Limb (tissue), 2 donors: ENCODE measurements at regions not wholly inside any gene's neighbourhood (a gene's known extent, or its start where the extent isn't known, plus 50 kb on each side); places are given as distances from the start of the nearest gene placed in this dataset.
A peak's percentile ranks its signal among the peaks of the same experiment; 100 is the strongest.

Experiments used
- DNase-seq, 2 donors: peaks; one replicate each; pipeline ENCODE4 v3.0.0-alpha.2; 2016; ENCODE audit errors: extremely low spot score in 2 of 2

DNA sequence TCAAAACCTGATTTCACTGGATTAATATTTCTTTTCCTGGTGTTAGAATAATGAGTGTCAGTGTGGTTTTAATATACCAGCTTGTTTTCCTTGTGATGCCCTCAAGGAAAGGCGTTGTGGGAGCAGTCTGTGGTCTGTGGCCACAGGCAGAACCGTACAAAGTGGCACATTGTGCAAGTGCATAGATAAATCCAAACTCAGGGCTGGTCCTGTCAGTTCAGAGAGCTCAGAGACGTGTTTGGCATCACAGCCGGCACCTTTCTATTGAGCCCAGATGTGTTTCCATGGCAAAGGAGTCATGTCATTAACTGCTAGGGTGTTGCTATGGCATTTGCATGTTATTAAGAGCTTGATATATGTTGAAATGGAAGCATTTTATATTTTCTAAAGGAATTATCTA is 289.9 kb upstream of the RASGRP1 start:
- DNase-seq, result peak; percentile 44 to 52

- no peak for DNase-seq
These were observed 293.2 kb upstream of the RASGRP1 start for GRCh38 chr15:38857814-38858213.

- no peak for DNase-seq
These were observed 295.0 kb upstream of the RASGRP1 start for GRCh38 chr15:38859574-38859973.

- DNase-seq, result no peak
These were observed 295.6 kb upstream of the RASGRP1 start for GRCh38 chr15:38860253-38860652.

- no peak for DNase-seq
These were observed 296.1 kb upstream of the RASGRP1 start for GRCh38 chr15:38860674-38861073.

GRCh38 chr15:38861108-38861507 is 296.5 kb upstream of the RASGRP1 start:
- DNase-seq, result no peak

- DNase-seq, result no peak
These were observed 297.5 kb upstream of the RASGRP1 start for GRCh38 chr15:38862099-38862498.

DNA sequence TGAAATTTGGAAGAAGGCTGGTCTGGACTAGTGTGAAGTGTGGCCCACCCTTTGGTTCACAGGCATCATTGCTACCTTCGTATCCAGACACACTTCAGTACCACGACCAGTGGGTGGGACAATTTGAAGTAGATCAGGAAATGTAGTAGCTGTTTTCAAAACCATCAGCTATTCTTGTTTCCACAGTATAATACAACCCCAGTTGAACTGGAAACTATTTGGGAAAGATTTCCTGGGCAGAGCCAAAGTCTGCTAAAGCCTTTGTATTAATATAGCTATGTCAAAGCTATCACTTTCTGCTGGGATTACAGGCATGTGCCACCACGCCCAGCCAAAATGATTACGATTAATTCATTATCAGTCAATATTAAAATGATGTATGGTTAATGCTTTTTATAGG is 298.8 kb upstream of the RASGRP1 start:
- DNase-seq, result no peak

- no peak for DNase-seq
These were observed 299.5 kb upstream of the RASGRP1 start for GRCh38 chr15:38864122-38864521.

DNA sequence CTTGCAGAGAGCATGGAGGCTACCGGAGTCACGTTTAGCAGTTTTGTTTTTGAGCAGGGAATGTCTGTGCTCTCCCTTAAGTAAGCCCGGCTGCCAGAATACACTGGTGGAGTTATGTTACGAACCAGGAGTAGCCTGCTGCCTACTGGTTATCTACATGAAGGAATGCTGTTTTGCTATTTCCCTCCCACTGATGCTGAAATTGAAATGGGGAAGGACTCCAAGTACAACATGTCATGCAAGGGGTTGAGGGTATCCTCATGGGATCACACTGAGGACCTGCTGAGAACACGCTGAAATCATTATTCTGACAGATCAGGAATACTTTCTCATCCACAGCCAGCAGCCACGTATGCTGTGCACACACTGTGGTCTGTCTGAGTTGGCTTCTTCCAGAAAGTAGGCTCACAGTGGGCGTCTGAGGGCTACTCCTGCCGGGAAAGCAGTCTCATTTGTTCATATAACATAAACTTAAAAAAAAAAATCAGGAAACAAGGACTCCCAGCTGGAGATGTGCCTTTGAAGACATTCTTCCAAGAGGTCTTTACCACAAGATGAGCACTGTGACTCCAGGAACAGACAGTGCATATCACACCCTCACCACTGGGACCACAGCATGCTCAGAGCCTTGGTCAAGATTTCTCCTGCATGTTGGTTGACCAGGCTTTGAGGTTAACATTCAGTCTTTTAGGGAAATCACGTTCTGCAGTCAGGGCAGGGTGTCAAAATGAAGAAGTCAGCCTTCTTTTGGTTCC is 300.4 kb upstream of the RASGRP1 start:
- peak in 1 of 2 donors; percentile 57 for DNase-seq

GRCh38 chr15:38867556-38867955 is 302.9 kb upstream of the RASGRP1 start:
- DNase-seq, result no peak

- DNase-seq, result no peak
These were observed 303.9 kb upstream of the RASGRP1 start for GRCh38 chr15:38868326-38869114.

- no peak for DNase-seq
These were observed 307.0 kb upstream of the RASGRP1 start for GRCh38 chr15:38871638-38872037.

DNA sequence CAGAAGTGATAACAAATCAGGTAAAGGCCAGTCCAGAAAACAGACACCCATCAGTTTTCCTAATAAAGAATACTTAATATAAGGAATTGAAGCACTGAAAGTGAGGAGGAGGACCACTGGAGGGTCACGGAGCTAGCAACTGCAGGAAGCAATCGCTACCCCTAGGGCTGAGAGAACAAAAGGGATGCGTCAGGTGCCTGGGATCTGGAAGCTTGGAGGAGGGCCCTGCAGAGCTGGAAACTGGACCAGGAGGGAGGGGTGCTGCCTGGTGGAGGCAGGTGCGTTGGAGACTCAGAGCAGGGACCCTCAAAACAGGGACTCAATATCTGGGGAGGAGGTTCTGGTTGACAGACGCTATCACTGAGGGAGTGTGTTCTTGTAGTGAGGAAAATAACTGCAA is 308.1 kb upstream of the RASGRP1 start:
- DNase-seq, result no peak

GRCh38 chr15:38873158-38873557 is 308.5 kb upstream of the RASGRP1 start:
- no peak for DNase-seq

DNA sequence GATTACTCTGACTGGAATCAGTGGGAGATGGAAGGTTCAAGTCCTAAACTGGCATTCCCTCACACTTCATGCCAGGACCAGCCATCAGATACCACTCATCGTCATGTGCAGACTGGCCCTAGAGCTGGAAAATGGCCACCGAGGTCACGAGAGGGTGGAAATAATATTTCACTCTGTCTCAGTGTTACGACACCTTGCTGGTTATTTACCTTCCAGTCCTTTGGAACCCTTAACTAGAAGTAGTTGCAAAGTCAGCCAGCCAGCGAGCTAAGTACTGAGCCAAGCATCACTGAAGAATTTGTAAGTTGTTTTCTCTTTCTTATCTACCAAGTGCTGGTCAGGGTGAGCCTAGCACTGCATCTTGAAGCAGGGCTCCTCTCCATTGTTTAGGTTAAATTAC is 309.9 kb upstream of the RASGRP1 start:
- DNase-seq, result no peak

DNA sequence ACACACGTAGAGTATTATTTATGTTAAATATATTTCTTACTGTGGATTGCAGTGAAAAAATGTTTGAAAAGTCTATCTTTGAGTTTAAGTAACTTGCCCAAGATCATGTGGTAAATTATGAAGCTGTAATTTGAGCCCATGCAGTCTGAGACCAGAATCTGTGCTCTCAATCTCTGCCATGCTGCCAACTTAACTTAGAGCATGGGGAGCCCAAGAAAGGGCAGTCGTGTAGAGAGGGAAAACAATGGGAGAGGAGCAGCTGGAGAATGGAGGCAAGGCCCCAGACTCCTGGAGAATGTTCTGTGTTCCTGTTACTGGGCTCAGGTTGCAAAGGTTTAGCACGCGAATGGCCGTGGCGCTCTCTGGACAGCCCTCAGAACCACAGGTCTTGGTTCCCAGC is 311.6 kb upstream of the RASGRP1 start:
- DNase-seq, result no peak

DNA sequence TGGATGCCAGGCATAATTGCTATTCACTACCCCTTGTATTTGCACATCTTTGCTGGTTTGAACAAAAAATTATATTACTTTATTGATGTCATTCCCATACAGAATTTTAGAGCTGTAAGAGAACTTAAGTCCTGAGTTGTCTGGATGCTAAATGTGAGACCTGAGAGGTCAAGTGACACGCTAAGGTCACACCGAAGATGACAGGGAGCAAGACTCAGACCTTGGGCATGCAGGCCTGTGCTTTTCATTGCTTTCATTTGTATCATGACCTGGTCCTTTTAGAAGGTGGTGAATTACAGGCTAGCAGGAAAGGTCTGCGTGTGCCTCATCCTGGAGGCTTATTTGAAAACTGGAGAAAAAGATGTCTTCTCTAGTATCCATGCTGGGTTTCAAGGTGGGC is 312.0 kb upstream of the RASGRP1 start:
- DNase-seq, result no peak

DNA sequence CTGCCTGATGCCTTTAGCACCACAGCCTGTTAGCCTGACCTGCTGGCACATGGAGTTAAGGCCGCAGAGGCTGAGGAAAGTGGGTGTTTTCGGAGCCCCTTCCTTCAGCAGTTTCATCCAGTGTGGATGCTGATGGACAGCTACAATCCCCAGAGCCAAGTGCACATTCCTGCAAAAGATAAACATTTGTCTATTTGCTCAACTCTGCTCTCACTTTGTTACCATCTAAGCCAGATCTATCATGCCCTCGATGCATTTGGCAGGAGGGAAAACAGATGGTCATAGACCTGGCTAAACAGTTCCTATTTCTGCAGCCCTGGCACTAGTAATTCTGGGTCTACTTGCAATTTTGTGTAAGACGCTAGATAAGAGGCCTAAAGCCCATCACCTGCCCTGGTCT is 312.9 kb upstream of the RASGRP1 start:
- DNase-seq, result no peak

DNA sequence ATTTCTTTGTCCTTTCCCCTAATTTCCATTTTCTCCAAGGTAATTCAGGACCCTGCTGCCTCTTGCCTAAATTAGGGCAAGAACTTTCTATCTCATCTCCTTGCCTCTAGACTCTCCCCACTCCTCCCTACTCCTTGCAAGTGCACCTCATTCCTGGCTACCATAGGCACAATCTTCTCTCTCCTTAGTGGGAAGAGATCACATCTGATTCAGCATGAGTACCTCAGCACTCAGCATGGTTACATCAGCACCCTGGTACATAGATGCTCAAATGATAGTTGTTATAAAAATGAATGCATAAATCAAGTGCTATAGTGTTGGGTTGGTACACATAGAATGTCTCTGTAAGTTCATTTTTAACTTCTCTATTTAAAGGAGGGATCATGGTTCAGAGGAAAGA is 313.4 kb upstream of the RASGRP1 start:
- no peak for DNase-seq

DNA sequence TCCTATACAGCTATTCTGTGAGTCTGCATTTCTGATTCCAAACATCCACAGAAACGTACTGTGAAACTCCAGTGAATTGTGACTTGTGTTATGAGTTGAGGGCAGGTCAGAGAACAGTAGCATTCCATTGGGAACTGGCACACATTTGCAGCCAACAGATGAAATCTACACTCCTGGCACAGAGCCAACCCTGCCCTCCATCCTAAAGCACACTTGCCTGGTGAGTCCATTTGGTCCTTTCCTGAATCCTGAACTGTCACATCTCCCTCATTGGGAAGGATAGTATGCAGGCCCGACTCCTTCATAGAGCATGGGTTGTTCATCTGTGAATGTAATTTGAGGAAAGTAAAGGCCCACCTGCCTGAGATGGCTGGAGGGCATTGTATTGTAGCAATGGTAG is 314.3 kb upstream of the RASGRP1 start:
- DNase-seq, result peak in 1 of 2 donors; percentile 51

DNA sequence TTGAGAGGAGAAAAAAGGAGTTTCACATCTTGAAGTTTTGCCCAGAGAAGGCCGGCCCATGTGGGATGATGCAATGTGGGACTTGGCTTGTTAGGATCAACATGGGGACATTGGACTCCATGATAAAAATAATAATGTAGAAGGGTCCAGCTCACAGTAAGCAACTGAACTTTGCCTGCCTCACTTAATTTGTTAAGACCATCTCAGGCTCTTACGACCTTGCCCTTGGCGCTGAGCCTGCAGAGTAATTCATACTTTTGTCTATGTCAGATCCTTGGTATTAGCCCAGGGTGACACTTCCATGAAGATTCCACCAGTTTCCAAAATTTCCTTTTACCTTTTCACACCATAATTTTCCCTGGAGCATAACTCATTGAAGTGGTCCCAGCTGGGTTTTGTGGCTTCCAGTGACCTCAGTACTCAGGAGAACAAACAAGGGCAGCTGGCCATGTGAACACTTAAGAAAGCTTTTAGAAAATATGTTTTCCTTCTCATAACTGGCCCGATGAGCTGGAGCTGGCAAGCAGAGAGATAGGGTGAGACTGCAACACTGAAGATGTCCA is 315.4 kb upstream of the RASGRP1 start:
- DNase-seq, result no peak

GRCh38 chr15:38882221-38882620 is 317.6 kb upstream of the RASGRP1 start:
- no peak for DNase-seq
